ENCODE measurements at regions not wholly inside any gene's neighbourhood (a gene's known extent, or its start where the extent isn't known, plus 50 kb on each side); places are given as distances from the start of the nearest gene placed in this dataset.

DNA sequence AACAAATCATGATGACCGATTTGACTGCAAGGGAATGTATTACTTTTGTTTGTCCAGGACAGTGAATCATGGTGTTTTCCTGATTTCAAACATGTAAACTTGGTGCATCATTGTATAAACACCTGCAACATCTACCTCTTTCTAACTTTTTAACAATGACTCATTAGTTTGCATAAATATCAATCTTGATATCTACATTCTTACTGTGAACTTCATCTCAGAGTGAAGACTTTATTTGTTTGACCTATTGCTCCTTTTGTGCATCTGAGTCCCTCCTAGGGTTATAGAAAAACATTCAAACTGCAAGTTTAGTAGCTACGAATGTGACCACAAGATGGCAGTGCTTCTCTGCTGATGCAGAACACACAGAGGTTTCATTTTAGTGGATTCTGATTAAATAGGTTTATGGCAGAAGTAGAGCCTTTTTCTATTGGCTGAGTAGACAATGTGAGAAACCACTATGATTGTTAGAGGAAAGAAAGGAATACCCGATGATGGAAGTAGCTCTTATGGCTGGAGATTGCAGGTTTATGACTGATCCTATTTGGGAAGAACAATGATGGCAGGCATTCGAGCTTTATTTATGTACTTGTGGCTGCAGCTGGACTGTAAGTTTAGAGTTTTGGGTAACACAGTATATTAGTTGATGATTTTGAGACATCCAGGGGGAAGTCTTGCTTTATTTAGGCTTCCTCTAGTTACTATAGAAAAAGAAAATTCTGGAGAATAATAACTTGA is 244.2 kb upstream of the OR4E1 start:
- TF ChIP-seq, protein P1, sequence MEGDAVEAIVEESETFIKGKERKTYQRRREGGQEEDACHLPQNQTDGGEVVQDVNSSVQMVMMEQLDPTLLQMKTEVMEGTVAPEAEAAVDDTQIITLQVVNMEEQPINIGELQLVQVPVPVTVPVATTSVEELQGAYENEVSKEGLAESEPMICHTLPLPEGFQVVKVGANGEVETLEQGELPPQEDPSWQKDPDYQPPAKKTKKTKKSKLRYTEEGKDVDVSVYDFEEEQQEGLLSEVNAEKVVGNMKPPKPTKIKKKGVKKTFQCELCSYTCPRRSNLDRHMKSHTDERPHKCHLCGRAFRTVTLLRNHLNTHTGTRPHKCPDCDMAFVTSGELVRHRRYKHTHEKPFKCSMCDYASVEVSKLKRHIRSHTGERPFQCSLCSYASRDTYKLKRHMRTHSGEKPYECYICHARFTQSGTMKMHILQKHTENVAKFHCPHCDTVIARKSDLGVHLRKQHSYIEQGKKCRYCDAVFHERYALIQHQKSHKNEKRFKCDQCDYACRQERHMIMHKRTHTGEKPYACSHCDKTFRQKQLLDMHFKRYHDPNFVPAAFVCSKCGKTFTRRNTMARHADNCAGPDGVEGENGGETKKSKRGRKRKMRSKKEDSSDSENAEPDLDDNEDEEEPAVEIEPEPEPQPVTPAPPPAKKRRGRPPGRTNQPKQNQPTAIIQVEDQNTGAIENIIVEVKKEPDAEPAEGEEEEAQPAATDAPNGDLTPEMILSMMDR (IDR thresholded peaks at IDR 0.05) = peak; percentile 19 to 53 (median 41)
- no peak for TF ChIP-seq POLR2AphosphoS5 (IDR thresholded peaks at IDR 0.05)

Data from upper lobe of left lung (tissue), 4 donors.